PFSK-1 (cell line): ENCODE measurements at regions not wholly inside any gene's neighbourhood (a gene's known extent, or its start where the extent isn't known, plus 50 kb on each side); places are given as distances from the start of the nearest gene placed in this dataset.

Experiments used
- FOXP2 ChIP-seq: optimal IDR thresholded peaks from 2 replicates; pipeline ENCODE3; 2011; ENCODE audit warnings: borderline replicate concordance, control low read depth, inconsistent platforms; ENCODE audit not compliant: insufficient read depth; ENCODE audit errors: extremely low read length, extremely low read depth
- POLR2AphosphoS5 ChIP-seq: IDR thresholded peaks from 2 replicates; pipeline ENCODE4 v1.6.1; 2012; ENCODE audit warnings: low read depth, mild to moderate bottlenecking, control low read depth, low read length, moderate library complexity
- SIN3A ChIP-seq: IDR thresholded peaks from 2 replicates; pipeline ENCODE4 v1.6.1; 2012; ENCODE audit warnings: mild to moderate bottlenecking, low read length, moderate library complexity, borderline replicate concordance; ENCODE audit not compliant: insufficient read depth
- TAF1 ChIP-seq: IDR thresholded peaks from 2 replicates; pipeline ENCODE4 v1.6.1; 2012; ENCODE audit warnings: low read length, control low read depth, borderline replicate concordance; ENCODE audit not compliant: insufficient read depth
- TF ChIP-seq, protein P1 (sequence below), 2 experiments: IDR thresholded peaks; 2 replicates each; pipeline versions ENCODE4 v1.6.1 to v1.8.0; 2011 to 2012; ENCODE audit warnings: low read depth in 2 of 2, low read length in 2 of 2, control low read depth in 1 of 2, inconsistent platforms in 1 of 2, mild to moderate bottlenecking in 1 of 2, moderate library complexity in 1 of 2; ENCODE audit not compliant: insufficient read depth in 1 of 2

- TF ChIP-seq POLR2AphosphoS5 (no peak), SIN3A (no peak), TAF1 (no peak), FOXP2 (no peak)
- TF ChIP-seq, protein P1, sequence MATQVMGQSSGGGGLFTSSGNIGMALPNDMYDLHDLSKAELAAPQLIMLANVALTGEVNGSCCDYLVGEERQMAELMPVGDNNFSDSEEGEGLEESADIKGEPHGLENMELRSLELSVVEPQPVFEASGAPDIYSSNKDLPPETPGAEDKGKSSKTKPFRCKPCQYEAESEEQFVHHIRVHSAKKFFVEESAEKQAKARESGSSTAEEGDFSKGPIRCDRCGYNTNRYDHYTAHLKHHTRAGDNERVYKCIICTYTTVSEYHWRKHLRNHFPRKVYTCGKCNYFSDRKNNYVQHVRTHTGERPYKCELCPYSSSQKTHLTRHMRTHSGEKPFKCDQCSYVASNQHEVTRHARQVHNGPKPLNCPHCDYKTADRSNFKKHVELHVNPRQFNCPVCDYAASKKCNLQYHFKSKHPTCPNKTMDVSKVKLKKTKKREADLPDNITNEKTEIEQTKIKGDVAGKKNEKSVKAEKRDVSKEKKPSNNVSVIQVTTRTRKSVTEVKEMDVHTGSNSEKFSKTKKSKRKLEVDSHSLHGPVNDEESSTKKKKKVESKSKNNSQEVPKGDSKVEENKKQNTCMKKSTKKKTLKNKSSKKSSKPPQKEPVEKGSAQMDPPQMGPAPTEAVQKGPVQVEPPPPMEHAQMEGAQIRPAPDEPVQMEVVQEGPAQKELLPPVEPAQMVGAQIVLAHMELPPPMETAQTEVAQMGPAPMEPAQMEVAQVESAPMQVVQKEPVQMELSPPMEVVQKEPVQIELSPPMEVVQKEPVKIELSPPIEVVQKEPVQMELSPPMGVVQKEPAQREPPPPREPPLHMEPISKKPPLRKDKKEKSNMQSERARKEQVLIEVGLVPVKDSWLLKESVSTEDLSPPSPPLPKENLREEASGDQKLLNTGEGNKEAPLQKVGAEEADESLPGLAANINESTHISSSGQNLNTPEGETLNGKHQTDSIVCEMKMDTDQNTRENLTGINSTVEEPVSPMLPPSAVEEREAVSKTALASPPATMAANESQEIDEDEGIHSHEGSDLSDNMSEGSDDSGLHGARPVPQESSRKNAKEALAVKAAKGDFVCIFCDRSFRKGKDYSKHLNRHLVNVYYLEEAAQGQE (IDR thresholded peaks at IDR 0.05; ENCODE audit: insufficient read depth in 1 of 2, low read depth in 2 of 2, low read length in 2 of 2), result no peak
These were observed 811.9 kb upstream of the LRRC4C start for GRCh38 chr11:42271306-42271705.
